ENCODE measurements at regions not wholly inside any gene's neighbourhood (a gene's known extent, or its start where the extent isn't known, plus 50 kb on each side); places are given as distances from the start of the nearest gene placed in this dataset.

GRCh38 chrX:63475200-63475599 is 124.1 kb upstream of the SPIN4 start:
- no peak for TF ChIP-seq CTCF (IDR thresholded peaks at IDR 0.05; ENCODE audit: borderline replicate concordance, control extremely low read depth, extremely low read depth, insufficient read depth, missing control alignments)
- no peak for DNase-seq (ENCODE audit: low spot score)
- in situ Hi-C loops (cut with MboI; ENCODE audit: low sequenced_read_pairs, unreplicated experiment): no loop called here

- TF ChIP-seq CTCF (IDR thresholded peaks at IDR 0.05; ENCODE audit: borderline replicate concordance, control extremely low read depth, extremely low read depth, insufficient read depth, missing control alignments): no peak
- in situ Hi-C loops (cut with MboI; ENCODE audit: low sequenced_read_pairs, unreplicated experiment): no loop called here
- no peak for DNase-seq (ENCODE audit: low spot score)
These were observed 119.9 kb upstream of the SPIN4 start for GRCh38 chrX:63471004-63471403.

- in situ Hi-C loops (cut with MboI; ENCODE audit: low sequenced_read_pairs, unreplicated experiment): no loop called here
- no peak for DNase-seq (ENCODE audit: low spot score)
- no peak for TF ChIP-seq CTCF (IDR thresholded peaks at IDR 0.05; ENCODE audit: borderline replicate concordance, control extremely low read depth, extremely low read depth, insufficient read depth, missing control alignments)
These were observed 119.4 kb upstream of the SPIN4 start for GRCh38 chrX:63470506-63470905.

- in situ Hi-C loops (cut with MboI; ENCODE audit: low sequenced_read_pairs, unreplicated experiment): no loop called here
- TF ChIP-seq CTCF (IDR thresholded peaks at IDR 0.05; ENCODE audit: borderline replicate concordance, control extremely low read depth, extremely low read depth, insufficient read depth, missing control alignments): no peak
- no peak for DNase-seq (ENCODE audit: low spot score)
These were observed 115.6 kb upstream of the SPIN4 start for GRCh38 chrX:63466690-63467089.

GRCh38 chrX:63458981-63459380 is 107.8 kb upstream of the SPIN4 start:
- no peak for DNase-seq (ENCODE audit: low spot score)
- in situ Hi-C loops (cut with MboI; ENCODE audit: low sequenced_read_pairs, unreplicated experiment): no loop called here
- no peak for TF ChIP-seq CTCF (IDR thresholded peaks at IDR 0.05; ENCODE audit: borderline replicate concordance, control extremely low read depth, extremely low read depth, insufficient read depth, missing control alignments)

GRCh38 chrX:63453571-63453970 is 102.4 kb upstream of the SPIN4 start:
- in situ Hi-C loops (cut with MboI; ENCODE audit: low sequenced_read_pairs, unreplicated experiment): no loop called here
- no peak for TF ChIP-seq CTCF (IDR thresholded peaks at IDR 0.05; ENCODE audit: borderline replicate concordance, control extremely low read depth, extremely low read depth, insufficient read depth, missing control alignments)
- no peak for DNase-seq (ENCODE audit: low spot score)

- in situ Hi-C loops (cut with MboI; ENCODE audit: low sequenced_read_pairs, unreplicated experiment): no loop called here
- no peak for DNase-seq (ENCODE audit: low spot score)
- no peak for TF ChIP-seq CTCF (IDR thresholded peaks at IDR 0.05; ENCODE audit: borderline replicate concordance, control extremely low read depth, extremely low read depth, insufficient read depth, missing control alignments)
These were observed 90.6 kb upstream of the SPIN4 start for GRCh38 chrX:63441717-63442116.

All from GM13976 (cell line).